ENCODE measurements at regions not wholly inside any gene's neighbourhood (a gene's known extent, or its start where the extent isn't known, plus 50 kb on each side); places are given as distances from the start of the nearest gene placed in this dataset.
"Not testable (repeated sequence)": the region's sequence is repeated elsewhere in the genome, so short reads cannot be mapped to it uniquely, and the experiment has no call there.

DNA sequence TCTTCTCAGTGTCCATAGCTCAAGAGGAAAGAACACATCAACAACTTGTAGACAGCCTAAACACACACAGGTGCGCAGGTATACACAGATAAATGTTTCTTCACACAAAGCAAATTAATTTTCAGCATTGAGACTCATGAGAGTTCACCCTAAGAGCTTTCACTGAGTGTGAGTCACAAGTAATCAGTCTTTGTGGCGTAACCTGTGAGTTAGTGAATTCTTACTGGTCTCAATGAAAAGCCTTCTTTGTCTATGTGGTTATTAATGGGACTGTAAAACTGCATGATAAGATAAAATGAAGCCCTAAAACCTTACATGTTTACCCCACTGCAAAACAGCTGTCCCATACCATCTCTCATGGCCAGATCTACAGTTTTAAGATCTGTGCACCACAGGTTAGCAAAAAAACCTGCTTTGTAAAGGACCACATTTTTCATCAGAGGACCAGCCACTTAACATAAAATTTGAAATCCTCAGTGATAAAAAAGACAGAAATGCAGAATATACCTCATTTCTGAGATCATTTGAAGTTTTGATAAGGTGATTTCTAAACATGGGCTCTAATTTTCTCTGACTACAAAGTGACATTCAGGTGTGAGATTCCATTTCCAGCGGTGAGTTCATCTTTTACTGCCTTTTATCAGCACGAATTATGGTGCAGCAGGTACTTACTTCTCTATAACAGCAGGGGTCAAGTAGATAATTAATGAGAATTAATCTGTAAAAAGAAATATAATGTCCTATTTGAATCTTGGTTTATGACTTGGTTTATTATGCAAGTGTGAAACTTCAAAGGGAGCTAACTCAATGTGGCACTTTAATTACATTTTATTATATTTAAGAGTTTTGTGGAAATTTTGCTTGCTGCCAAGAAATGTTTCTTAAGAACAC lies 335.7 kb upstream of the PIK3R1 start:
- H3K9me3 ChIP-seq (ENCODE audit: control insufficient read depth in 5 of 5, low read length in 5 of 5), result no peaks in the 10 kb centered on the region
- H3K36me3 ChIP-seq (ENCODE audit: control insufficient read depth in 5 of 5, insufficient read depth in 5 of 5, low read length in 5 of 5), result no peaks in the 10 kb centered on the region
- no peak overlapping the region for H3K27ac ChIP-seq (ENCODE audit: low read depth, low read length)

GRCh38 chr5:67878933-67879332 lies 336.6 kb upstream of the PIK3R1 start:
- Histone ChIP-seq H3K27ac (ENCODE audit: low read depth, low read length) (no peak overlapping the region), H3K4me3 (ENCODE audit: low read depth in 1 of 5, low read length in 5 of 5) (no peak overlapping the region), H3K4me1 (ENCODE audit: control insufficient read depth in 5 of 5, insufficient read depth in 5 of 5, low read length in 5 of 5) (peaks cover 0 to 24% (median 8%) of the 10 kb centered on the region in 5 donors), H3K36me3 (ENCODE audit: control insufficient read depth in 5 of 5, insufficient read depth in 5 of 5, low read length in 5 of 5) (no peaks in the 10 kb centered on the region), H3K9me3 (ENCODE audit: control insufficient read depth in 5 of 5, low read length in 5 of 5) (no peaks in the 10 kb centered on the region), H3K27me3 (ENCODE audit: control insufficient read depth in 5 of 5, insufficient read depth in 4 of 5, low read length in 5 of 5) (no peaks in the 10 kb centered on the region), H3K9ac (ENCODE audit: low read length in 5 of 5) (no peak overlapping the region)

More for the DNA sequence above, 335.7 kb upstream of the PIK3R1 start:
- H3K4me1 ChIP-seq (ENCODE audit: control insufficient read depth in 5 of 5, insufficient read depth in 5 of 5, low read length in 5 of 5), result peaks cover 0 to 24% (median 8%) of the 10 kb centered on the region in 5 donors
- no peak overlapping the region for H3K9ac ChIP-seq (ENCODE audit: low read length in 5 of 5)
- H3K27me3 ChIP-seq (ENCODE audit: control insufficient read depth in 5 of 5, insufficient read depth in 4 of 5, low read length in 5 of 5), result no peaks in the 10 kb centered on the region
- no peak overlapping the region for H3K4me3 ChIP-seq (ENCODE audit: low read depth in 1 of 5, low read length in 5 of 5)

- H3K9ac ChIP-seq (ENCODE audit: low read length in 5 of 5), result no peak overlapping the region
- H3K9me3 ChIP-seq (ENCODE audit: control insufficient read depth in 5 of 5, low read length in 5 of 5), result no peaks in the 10 kb centered on the region
- no peak overlapping the region for H3K4me3 ChIP-seq (ENCODE audit: low read depth in 1 of 5, low read length in 5 of 5)
- H3K27me3 ChIP-seq (ENCODE audit: control insufficient read depth in 5 of 5, insufficient read depth in 4 of 5, low read length in 5 of 5), result no peaks in the 10 kb centered on the region
- peaks cover 0 to 24% (median 8%) of the 10 kb centered on the region in 5 donors for H3K4me1 ChIP-seq (ENCODE audit: control insufficient read depth in 5 of 5, insufficient read depth in 5 of 5, low read length in 5 of 5)
- H3K36me3 ChIP-seq (ENCODE audit: control insufficient read depth in 5 of 5, insufficient read depth in 5 of 5, low read length in 5 of 5), result no peaks in the 10 kb centered on the region
- no peak overlapping the region for H3K27ac ChIP-seq (ENCODE audit: low read depth, low read length)
These were observed 339.2 kb upstream of the PIK3R1 start for GRCh38 chr5:67876371-67876770.

- Histone ChIP-seq H3K27me3 (ENCODE audit: control insufficient read depth in 5 of 5, insufficient read depth in 4 of 5, low read length in 5 of 5) (no peaks in the 10 kb centered on the region), H3K4me3 (ENCODE audit: low read depth in 1 of 5, low read length in 5 of 5) (no peak overlapping the region), H3K9ac (ENCODE audit: low read length in 5 of 5) (no peak overlapping the region), H3K9me3 (ENCODE audit: control insufficient read depth in 5 of 5, low read length in 5 of 5) (no peaks in the 10 kb centered on the region), H3K4me1 (ENCODE audit: control insufficient read depth in 5 of 5, insufficient read depth in 5 of 5, low read length in 5 of 5) (peaks cover 0 to 20% (median 8%) of the 10 kb centered on the region in 5 donors), H3K36me3 (ENCODE audit: control insufficient read depth in 5 of 5, insufficient read depth in 5 of 5, low read length in 5 of 5) (no peaks in the 10 kb centered on the region), H3K27ac (ENCODE audit: low read depth, low read length) (no peak overlapping the region)
These were observed 340.0 kb upstream of the PIK3R1 start for GRCh38 chr5:67875601-67876000.

DNA sequence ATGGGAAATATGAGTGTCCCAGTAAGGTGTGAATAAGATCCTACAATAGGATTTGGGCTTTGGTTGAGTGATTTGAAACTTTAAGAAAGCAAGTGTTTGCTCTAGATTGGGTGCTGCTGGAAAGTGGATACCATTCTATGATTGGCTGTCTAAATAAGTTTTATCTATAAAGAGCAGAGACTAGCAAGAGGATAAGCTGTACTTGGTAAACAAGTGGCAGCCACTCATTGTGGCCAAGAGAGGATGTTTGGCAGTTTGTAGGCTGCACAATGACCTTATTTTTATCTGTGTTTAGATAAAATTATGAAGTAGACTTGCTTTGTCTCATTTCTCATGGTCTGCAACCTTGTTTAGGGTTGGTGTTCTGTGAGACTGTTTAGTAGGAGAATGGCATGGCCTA lies 341.6 kb upstream of the PIK3R1 start:
- Histone ChIP-seq H3K9me3 (ENCODE audit: control insufficient read depth in 5 of 5, low read length in 5 of 5) (no peaks in the 10 kb centered on the region), H3K4me3 (ENCODE audit: low read depth in 1 of 5, low read length in 5 of 5) (no peak overlapping the region), H3K4me1 (ENCODE audit: control insufficient read depth in 5 of 5, insufficient read depth in 5 of 5, low read length in 5 of 5) (peaks cover 0 to 6% (median under 1%) of the 10 kb centered on the region in 5 donors), H3K27me3 (ENCODE audit: control insufficient read depth in 5 of 5, insufficient read depth in 4 of 5, low read length in 5 of 5) (no peaks in the 10 kb centered on the region), H3K27ac (ENCODE audit: low read depth, low read length) (no peak overlapping the region), H3K9ac (ENCODE audit: low read length in 5 of 5) (no peak overlapping the region), H3K36me3 (ENCODE audit: control insufficient read depth in 5 of 5, insufficient read depth in 5 of 5, low read length in 5 of 5) (no peaks in the 10 kb centered on the region)

GRCh38 chr5:67870662-67871061 lies 344.9 kb upstream of the PIK3R1 start:
- Histone ChIP-seq H3K4me3 (ENCODE audit: low read depth in 1 of 5, low read length in 5 of 5) (no peak overlapping the region), H3K27me3 (ENCODE audit: control insufficient read depth in 5 of 5, insufficient read depth in 4 of 5, low read length in 5 of 5) (no peaks in the 10 kb centered on the region), H3K27ac (ENCODE audit: low read depth, low read length) (no peak overlapping the region), H3K9ac (ENCODE audit: low read length in 5 of 5) (no peak overlapping the region), H3K4me1 (ENCODE audit: control insufficient read depth in 5 of 5, insufficient read depth in 5 of 5, low read length in 5 of 5) (no peaks in the 10 kb centered on the region), H3K9me3 (ENCODE audit: control insufficient read depth in 5 of 5, low read length in 5 of 5) (no peaks in the 10 kb centered on the region), H3K36me3 (ENCODE audit: control insufficient read depth in 5 of 5, insufficient read depth in 5 of 5, low read length in 5 of 5) (no peaks in the 10 kb centered on the region)

DNA sequence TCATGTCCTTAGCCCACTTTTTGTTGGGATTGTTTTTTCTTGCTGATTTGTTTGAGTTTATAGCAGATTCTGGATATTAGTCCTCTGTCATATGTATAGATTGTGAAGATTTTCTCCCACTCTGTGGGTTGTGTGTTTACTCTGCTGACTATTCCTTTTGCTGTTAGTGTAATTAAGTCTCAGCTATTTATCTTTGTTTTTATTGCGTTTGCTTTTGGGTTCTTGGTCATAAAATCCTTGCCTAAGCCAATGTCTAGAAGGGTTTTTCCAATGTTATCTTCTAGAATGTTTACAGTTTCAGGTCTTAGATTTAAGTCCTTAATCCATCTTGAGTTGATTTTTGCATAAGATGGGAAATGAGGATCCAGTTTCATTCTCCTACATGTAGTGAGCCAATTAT lies 351.2 kb upstream of the PIK3R1 start:
- H3K36me3 ChIP-seq (ENCODE audit: control insufficient read depth in 5 of 5, insufficient read depth in 5 of 5, low read length in 5 of 5); H3K4me3 ChIP-seq (ENCODE audit: low read depth in 1 of 5, low read length in 5 of 5); H3K27me3 ChIP-seq (ENCODE audit: control insufficient read depth in 5 of 5, insufficient read depth in 4 of 5, low read length in 5 of 5); H3K9me3 ChIP-seq (ENCODE audit: control insufficient read depth in 5 of 5, low read length in 5 of 5); H3K4me1 ChIP-seq (ENCODE audit: control insufficient read depth in 5 of 5, insufficient read depth in 5 of 5, low read length in 5 of 5); H3K27ac ChIP-seq (ENCODE audit: low read depth, low read length); H3K9ac ChIP-seq (ENCODE audit: low read length in 5 of 5): not testable (repeated sequence)

- Histone ChIP-seq H3K27ac (ENCODE audit: low read depth, low read length) (no peak overlapping the region), H3K4me1 (ENCODE audit: control insufficient read depth in 5 of 5, insufficient read depth in 5 of 5, low read length in 5 of 5) (no peaks in the 10 kb centered on the region), H3K27me3 (ENCODE audit: control insufficient read depth in 5 of 5, insufficient read depth in 4 of 5, low read length in 5 of 5) (no peaks in the 10 kb centered on the region), H3K9me3 (ENCODE audit: control insufficient read depth in 5 of 5, low read length in 5 of 5) (peaks cover 0 to 2% (median 0%) of the 10 kb centered on the region in 5 donors), H3K4me3 (ENCODE audit: low read depth in 1 of 5, low read length in 5 of 5) (no peak overlapping the region), H3K9ac (ENCODE audit: low read length in 5 of 5) (no peak overlapping the region), H3K36me3 (ENCODE audit: control insufficient read depth in 5 of 5, insufficient read depth in 5 of 5, low read length in 5 of 5) (no peaks in the 10 kb centered on the region)
These were observed 357.0 kb upstream of the PIK3R1 start for GRCh38 chr5:67858471-67859031.

DNA sequence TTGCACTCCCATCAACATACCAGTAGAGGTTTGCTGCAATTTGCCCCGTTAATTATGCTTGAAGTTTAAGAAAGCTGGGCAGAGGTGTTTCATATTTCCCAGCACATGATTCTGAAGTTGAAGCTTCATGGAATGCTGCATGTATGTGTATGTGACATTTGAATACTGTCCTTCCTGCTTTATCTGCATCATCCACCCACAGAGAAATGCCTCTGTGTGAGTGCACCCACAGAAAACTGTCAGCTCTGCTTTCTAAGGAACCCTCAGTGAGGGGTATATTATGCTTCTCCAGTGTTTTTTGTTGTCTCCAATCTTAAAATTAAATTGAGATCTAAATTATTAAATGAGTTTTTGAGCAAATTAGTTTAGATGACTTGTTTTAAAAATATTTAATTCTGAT lies 358.1 kb upstream of the PIK3R1 start:
- no peak overlapping the region for H3K9ac ChIP-seq (ENCODE audit: low read length in 5 of 5)
- H3K9me3 ChIP-seq (ENCODE audit: control insufficient read depth in 5 of 5, low read length in 5 of 5), result peaks cover 0 to 3% (median 0%) of the 10 kb centered on the region in 5 donors
- H3K27me3 ChIP-seq (ENCODE audit: control insufficient read depth in 5 of 5, insufficient read depth in 4 of 5, low read length in 5 of 5), result no peaks in the 10 kb centered on the region
- H3K4me3 ChIP-seq (ENCODE audit: low read depth in 1 of 5, low read length in 5 of 5), result no peak overlapping the region
- H3K27ac ChIP-seq (ENCODE audit: low read depth, low read length), result no peak overlapping the region
- no peaks in the 10 kb centered on the region for H3K4me1 ChIP-seq (ENCODE audit: control insufficient read depth in 5 of 5, insufficient read depth in 5 of 5, low read length in 5 of 5)
- H3K36me3 ChIP-seq (ENCODE audit: control insufficient read depth in 5 of 5, insufficient read depth in 5 of 5, low read length in 5 of 5), result no peaks in the 10 kb centered on the region

- H3K9me3 ChIP-seq (ENCODE audit: control insufficient read depth in 5 of 5, low read length in 5 of 5), result peaks cover 0 to 3% (median 0%) of the 10 kb centered on the region in 5 donors
- H3K9ac ChIP-seq (ENCODE audit: low read length in 5 of 5), result no peak overlapping the region
- no peaks in the 10 kb centered on the region for H3K36me3 ChIP-seq (ENCODE audit: control insufficient read depth in 5 of 5, insufficient read depth in 5 of 5, low read length in 5 of 5)
- no peaks in the 10 kb centered on the region for H3K4me1 ChIP-seq (ENCODE audit: control insufficient read depth in 5 of 5, insufficient read depth in 5 of 5, low read length in 5 of 5)
- H3K4me3 ChIP-seq (ENCODE audit: low read depth in 1 of 5, low read length in 5 of 5), result no peak overlapping the region
- no peak overlapping the region for H3K27ac ChIP-seq (ENCODE audit: low read depth, low read length)
- H3K27me3 ChIP-seq (ENCODE audit: control insufficient read depth in 5 of 5, insufficient read depth in 4 of 5, low read length in 5 of 5), result no peaks in the 10 kb centered on the region
These were observed 360.0 kb upstream of the PIK3R1 start for GRCh38 chr5:67855523-67855922.

Measured in subcutaneous abdominal adipose tissue (tissue), 5 donors.